ENCODE measurements at regions not wholly inside any gene's neighbourhood (a gene's known extent, or its start where the extent isn't known, plus 50 kb on each side); places are given as distances from the start of the nearest gene placed in this dataset.

- no peak for TF ChIP-seq CTCF (IDR thresholded peaks at IDR 0.05 in 2 of 3, conservative IDR thresholded peaks at IDR 0.05 in 1 of 3; ENCODE audit: control insufficient read depth in 2 of 3, extremely low read depth in 1 of 3, insufficient read depth in 1 of 3, low read depth in 3 of 3, low read length in 3 of 3)
- no peak for TF ChIP-seq STAT3 (IDR thresholded peaks at IDR 0.05; ENCODE audit: low read depth, low read length)
- TF ChIP-seq NKRF (conservative IDR thresholded peaks at IDR 0.05) = no peak
Measured at GRCh38 chr1:72693899-72694298, 411.6 kb upstream of the NEGR1 start (continued).

DNA sequence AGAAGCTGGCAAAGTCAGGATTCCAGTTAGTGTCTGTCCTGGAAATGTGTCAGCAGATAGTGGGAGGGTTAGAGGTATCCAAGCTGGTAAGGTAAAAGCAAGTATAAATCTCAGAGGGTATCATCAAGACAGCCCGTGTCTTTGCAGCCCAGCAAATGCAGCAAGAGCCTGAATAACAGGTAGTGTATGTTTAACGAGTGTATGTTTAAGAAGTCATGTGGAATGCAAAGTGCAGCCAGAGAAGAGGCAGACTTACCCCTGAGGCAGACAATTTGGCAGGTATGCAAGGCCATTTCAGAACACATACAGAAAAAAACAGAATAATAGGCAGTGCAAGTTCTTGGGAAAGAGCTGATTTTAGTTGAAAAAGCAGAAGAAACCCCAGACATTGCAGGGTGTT is 411.0 kb upstream of the NEGR1 start:
- Histone ChIP-seq H3K4me1 (ENCODE audit: control insufficient read depth, insufficient read depth, low read length) (no peaks in the 10 kb centered on the region), H3K4me2 (ENCODE audit: control insufficient read depth, insufficient read depth) (no peak overlapping the region), H3K27me3 (replicated peaks in 1 of 2; ENCODE audit: control insufficient read depth in 2 of 2, insufficient read depth in 2 of 2, low read length in 1 of 2) (no peaks in the 10 kb centered on the region), H3K36me3 (ENCODE audit: control insufficient read depth in 2 of 2, insufficient read depth in 2 of 2, low read length in 1 of 2) (no peaks in the 10 kb centered on the region), H4K20me1 (ENCODE audit: control insufficient read depth, insufficient read depth) (no peaks in the 10 kb centered on the region), H3K27ac (ENCODE audit: control insufficient read depth, insufficient read depth) (no peak overlapping the region), H3K9me3 (replicated peaks; ENCODE audit: control insufficient read depth, insufficient read depth, low read length) (no peaks in the 10 kb centered on the region), H3K79me2 (ENCODE audit: control insufficient read depth, insufficient read depth, low read length) (no peaks in the 10 kb centered on the region), H3K4me3 (no peak overlapping the region), H3K9ac (ENCODE audit: control insufficient read depth, insufficient read depth, low read length) (no peak overlapping the region), H2AFZ (ENCODE audit: control insufficient read depth, low read depth, low read length) (no peak overlapping the region)
- CTCF ChIA-PET = no interaction called here
- SMC1A ChIA-PET (ENCODE audit: uncharacterized antibody, unreplicated experiment) = no interaction called here
- 0% methylated on average over 2 of the region's 2 CpGs for WGBS (ENCODE audit: insufficient coverage, insufficient replicate concordance, low lambda C conversion rate, missing lambda C conversion rate)
- intact Hi-C loops (cut with micrococcal nuclease; ENCODE audit: unreplicated experiment) (no loop called here), in situ Hi-C loops (cut with MboI) (no loop called here)
- TF ChIP-seq E2F4 (IDR thresholded peaks at IDR 0.05; ENCODE audit: low read depth, low read length) (no peak), ETV6 (conservative IDR thresholded peaks at IDR 0.05 in 1 of 2, IDR thresholded peaks at IDR 0.05 in 1 of 2; ENCODE audit: borderline replicate concordance in 1 of 2, low read depth in 1 of 2) (no peak), SPI1 (IDR thresholded peaks at IDR 0.05; ENCODE audit: borderline replicate concordance, insufficient read depth, low read depth, low read length) (no peak), SREBF1 (IDR thresholded peaks at IDR 0.05; ENCODE audit: low read length) (no peak), SMC3 (IDR thresholded peaks at IDR 0.05; ENCODE audit: borderline replicate concordance, low read length) (no peak), IKZF1 (conservative IDR thresholded peaks at IDR 0.05) (no peak), NRF1 (conservative IDR thresholded peaks at IDR 0.05; ENCODE audit: low read depth, low read length) (no peak), TCF7 (IDR thresholded peaks at IDR 0.05; ENCODE audit: borderline replicate concordance) (no peak), CEBPB (IDR thresholded peaks at IDR 0.05; ENCODE audit: borderline replicate concordance in 1 of 2, low read depth in 2 of 2, low read length in 2 of 2) (no peak)
- TF ChIP-seq, protein P1, sequence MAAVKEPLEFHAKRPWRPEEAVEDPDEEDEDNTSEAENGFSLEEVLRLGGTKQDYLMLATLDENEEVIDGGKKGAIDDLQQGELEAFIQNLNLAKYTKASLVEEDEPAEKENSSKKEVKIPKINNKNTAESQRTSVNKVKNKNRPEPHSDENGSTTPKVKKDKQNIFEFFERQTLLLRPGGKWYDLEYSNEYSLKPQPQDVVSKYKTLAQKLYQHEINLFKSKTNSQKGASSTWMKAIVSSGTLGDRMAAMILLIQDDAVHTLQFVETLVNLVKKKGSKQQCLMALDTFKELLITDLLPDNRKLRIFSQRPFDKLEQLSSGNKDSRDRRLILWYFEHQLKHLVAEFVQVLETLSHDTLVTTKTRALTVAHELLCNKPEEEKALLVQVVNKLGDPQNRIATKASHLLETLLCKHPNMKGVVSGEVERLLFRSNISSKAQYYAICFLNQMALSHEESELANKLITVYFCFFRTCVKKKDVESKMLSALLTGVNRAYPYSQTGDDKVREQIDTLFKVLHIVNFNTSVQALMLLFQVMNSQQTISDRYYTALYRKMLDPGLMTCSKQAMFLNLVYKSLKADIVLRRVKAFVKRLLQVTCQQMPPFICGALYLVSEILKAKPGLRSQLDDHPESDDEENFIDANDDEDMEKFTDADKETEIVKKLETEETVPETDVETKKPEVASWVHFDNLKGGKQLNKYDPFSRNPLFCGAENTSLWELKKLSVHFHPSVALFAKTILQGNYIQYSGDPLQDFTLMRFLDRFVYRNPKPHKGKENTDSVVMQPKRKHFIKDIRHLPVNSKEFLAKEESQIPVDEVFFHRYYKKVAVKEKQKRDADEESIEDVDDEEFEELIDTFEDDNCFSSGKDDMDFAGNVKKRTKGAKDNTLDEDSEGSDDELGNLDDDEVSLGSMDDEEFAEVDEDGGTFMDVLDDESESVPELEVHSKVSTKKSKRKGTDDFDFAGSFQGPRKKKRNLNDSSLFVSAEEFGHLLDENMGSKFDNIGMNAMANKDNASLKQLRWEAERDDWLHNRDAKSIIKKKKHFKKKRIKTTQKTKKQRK (IDR thresholded peaks at IDR 0.05; ENCODE audit: low read depth, low read length) = no peak
- TF ChIP-seq, protein P2, sequence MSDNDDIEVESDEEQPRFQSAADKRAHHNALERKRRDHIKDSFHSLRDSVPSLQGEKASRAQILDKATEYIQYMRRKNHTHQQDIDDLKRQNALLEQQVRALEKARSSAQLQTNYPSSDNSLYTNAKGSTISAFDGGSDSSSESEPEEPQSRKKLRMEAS (IDR thresholded peaks at IDR 0.05; ENCODE audit: low read depth, low read length) = no peak
- FAIRE-seq = no peak
- POLR2A ChIA-PET = no interaction called here
- BruUV-seq (replicated peaks) = no TSS peak
- no peak for ATAC-seq
- DNase-seq (ENCODE audit: low read depth, low spot score) = no peak
- RAD21 ChIA-PET (ENCODE audit: unreplicated experiment) = no interaction called here
